ENCODE measurements at regions not wholly inside any gene's neighbourhood (a gene's known extent, or its start where the extent isn't known, plus 50 kb on each side); places are given as distances from the start of the nearest gene placed in this dataset.

DNA sequence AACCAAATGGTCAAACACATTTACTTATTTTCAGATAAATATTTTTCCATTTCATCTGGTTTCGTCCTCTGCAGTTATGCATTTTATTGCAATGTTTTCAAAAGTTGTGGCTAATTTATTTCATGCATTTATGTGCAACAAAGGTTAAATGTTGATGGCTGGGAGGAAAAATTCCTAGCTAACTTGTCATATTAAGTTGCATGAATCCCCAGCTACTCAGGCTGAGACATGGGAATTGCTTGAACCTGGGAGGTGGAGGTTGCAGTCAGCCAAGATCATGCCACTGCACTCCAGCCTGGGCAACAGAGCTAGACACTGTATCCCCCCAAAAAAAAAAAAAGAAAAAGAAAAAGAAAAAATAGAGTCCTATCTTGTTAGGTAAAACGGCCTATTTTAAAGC, 1862.4 kb upstream of the RAG2 start:
- no peak for DNase-seq
- H3K4me1 Mint-ChIP-seq = no peaks in the 10 kb centered on the region
- no peaks in the 10 kb centered on the region for H3K27me3 Mint-ChIP-seq (ENCODE audit: low read depth)
- Histone ChIP-seq H2BK12ac (ENCODE audit: insufficient read length, low read depth, low read length) (no peak overlapping the region), H3K9me3 (ENCODE audit: control insufficient read depth, low read depth, low read length) (no peaks in the 10 kb centered on the region), H3K9ac (ENCODE audit: extremely low read depth, insufficient read length, low read length) (no peak overlapping the region), H3T11ph (ENCODE audit: low read length) (no peak overlapping the region), H3K79me1 (ENCODE audit: insufficient read depth, low read depth, low read length, poor library complexity, severe bottlenecking) (no peaks in the 10 kb centered on the region), H3K27ac (ENCODE audit: insufficient read length, low read depth, low read length) (no peak overlapping the region), H4K8ac (replicated peaks; ENCODE audit: insufficient read length, low read depth, low read length) (no peak overlapping the region), H2BK15ac (ENCODE audit: low read depth, low read length) (no peak overlapping the region), H3K4me2 (ENCODE audit: insufficient read depth, insufficient read length, low read length) (no peak overlapping the region), H3K56ac (ENCODE audit: insufficient read length, low read depth, low read length) (no peak overlapping the region), H3K23ac (ENCODE audit: insufficient read length, low read depth, low read length) (no peak overlapping the region), H4K20me1 (ENCODE audit: control insufficient read depth, insufficient read depth, insufficient read length) (no peaks in the 10 kb centered on the region), H3K4me1 (ENCODE audit: insufficient read depth, low read length) (no peaks in the 10 kb centered on the region), H3K79me2 (ENCODE audit: insufficient read depth, low read length) (no peaks in the 10 kb centered on the region), H3K4ac (ENCODE audit: low read depth, low read length) (no peak overlapping the region), H2AK5ac (ENCODE audit: insufficient read length, low read length) (no peak overlapping the region), H3K18ac (ENCODE audit: insufficient read length, low read depth, low read length) (no peak overlapping the region), H2AFZ (ENCODE audit: low read length) (no peak overlapping the region), H2BK20ac (ENCODE audit: low read depth, low read length, poor library complexity, severe bottlenecking) (no peak overlapping the region), H3K27me3 (ENCODE audit: insufficient read depth, low read length) (no peaks in the 10 kb centered on the region), H4K5ac (ENCODE audit: insufficient read length, low read depth, low read length) (no peak overlapping the region), H2BK120ac (ENCODE audit: low read depth, low read length, poor library complexity, severe bottlenecking) (no peak overlapping the region), H2BK5ac (ENCODE audit: insufficient read length, low read length) (no peak overlapping the region), H3K14ac (ENCODE audit: insufficient read depth, low read length) (no peak overlapping the region), H3K23me2 (ENCODE audit: insufficient read length, low read depth, low read length, poor library complexity, severe bottlenecking) (no peaks in the 10 kb centered on the region), H4K91ac (ENCODE audit: insufficient read length, low read depth, low read length) (no peak overlapping the region)
- no CpG with 5 or more reads among the region's 2 CpGs for WGBS (ENCODE audit: extremely low coverage, insufficient read length, low lambda C conversion rate)
- no peak overlapping the region for H3K4me3 Mint-ChIP-seq
- H3K36me3 Mint-ChIP-seq (ENCODE audit: insufficient read depth in 1 of 3, low read depth in 3 of 3) = no peaks in the 10 kb centered on the region
- H3K27ac Mint-ChIP-seq = no peak overlapping the region
- TF ChIP-seq, protein P1, sequence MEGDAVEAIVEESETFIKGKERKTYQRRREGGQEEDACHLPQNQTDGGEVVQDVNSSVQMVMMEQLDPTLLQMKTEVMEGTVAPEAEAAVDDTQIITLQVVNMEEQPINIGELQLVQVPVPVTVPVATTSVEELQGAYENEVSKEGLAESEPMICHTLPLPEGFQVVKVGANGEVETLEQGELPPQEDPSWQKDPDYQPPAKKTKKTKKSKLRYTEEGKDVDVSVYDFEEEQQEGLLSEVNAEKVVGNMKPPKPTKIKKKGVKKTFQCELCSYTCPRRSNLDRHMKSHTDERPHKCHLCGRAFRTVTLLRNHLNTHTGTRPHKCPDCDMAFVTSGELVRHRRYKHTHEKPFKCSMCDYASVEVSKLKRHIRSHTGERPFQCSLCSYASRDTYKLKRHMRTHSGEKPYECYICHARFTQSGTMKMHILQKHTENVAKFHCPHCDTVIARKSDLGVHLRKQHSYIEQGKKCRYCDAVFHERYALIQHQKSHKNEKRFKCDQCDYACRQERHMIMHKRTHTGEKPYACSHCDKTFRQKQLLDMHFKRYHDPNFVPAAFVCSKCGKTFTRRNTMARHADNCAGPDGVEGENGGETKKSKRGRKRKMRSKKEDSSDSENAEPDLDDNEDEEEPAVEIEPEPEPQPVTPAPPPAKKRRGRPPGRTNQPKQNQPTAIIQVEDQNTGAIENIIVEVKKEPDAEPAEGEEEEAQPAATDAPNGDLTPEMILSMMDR (conservative IDR thresholded peaks at IDR 0.05) = no peak
- H3K9me3 Mint-ChIP-seq = no peaks in the 10 kb centered on the region
